Transverse colon (tissue), 4 donors: ENCODE measurements at regions not wholly inside any gene's neighbourhood (a gene's known extent, or its start where the extent isn't known, plus 50 kb on each side); places are given as distances from the start of the nearest gene placed in this dataset.

ENCODE experiments used
- DNase-seq: peaks from one replicate; pipeline ENCODE4 v3.0.0-alpha.2; 2019
- H3K27ac ChIP-seq, 4 donors: fragments of 200-600 bp; sonication (generic); 2 replicates each; pipeline ENCODE4 v1.5.1; 2016 to 2018; ENCODE audit warnings: inconsistent platforms in 4 of 4
- H3K27me3 ChIP-seq: fragments of 200-600 bp; sonication (generic); 2 replicates; pipeline ENCODE4 v1.5.1; 2017; ENCODE audit warnings: inconsistent platforms
- H3K36me3 ChIP-seq, 4 donors: fragments of 200-600 bp; sonication (generic); 2 replicates each; pipeline ENCODE4 v1.5.1; 2017 to 2019; ENCODE audit warnings: inconsistent platforms in 4 of 4
- H3K4me1 ChIP-seq, 4 donors: fragments of 200-600 bp; sonication (generic); 2 replicates each; pipeline ENCODE4 v1.5.1; 2017 to 2020; ENCODE audit warnings: inconsistent platforms in 4 of 4
- H3K4me3 ChIP-seq, 4 donors: fragments of 200-600 bp; sonication (generic); 1 replicate in 1 of 4; 2 replicates in 3 of 4; pipeline versions ENCODE4 v1.5.1 to v1.6.1; 2017 to 2019; ENCODE audit warnings: inconsistent platforms in 4 of 4
- H3K9me3 ChIP-seq, 2 donors: fragments of 200-600 bp; sonication (generic); 2 replicates each; pipeline ENCODE4 v1.5.1; 2017 to 2019; ENCODE audit warnings: inconsistent platforms in 2 of 2
- EP300 ChIP-seq: sonication (generic); formaldehyde crosslinking; IDR thresholded peaks from one replicate; pipeline ENCODE4 v1.6.1; 2017; ENCODE audit warnings: antibody characterized with exemption, low read depth
- POLR2A ChIP-seq: fragments of 450-650 bp; IDR thresholded peaks from one replicate; pipeline ENCODE4 v1.6.1; 2016; ENCODE audit warnings: antibody characterized with exemption, mild to moderate bottlenecking, moderate library complexity
- POLR2AphosphoS5 ChIP-seq, 3 donors: sonication (generic); formaldehyde crosslinking; IDR thresholded peaks; one replicate each; pipeline ENCODE4 v1.6.1; 2016; ENCODE audit warnings: antibody characterized with exemption in 3 of 3
- WGBS, 2 donors: methylation state at CpG; one replicate each; pipeline ENCODE4 v1.1.5; 2018; ENCODE audit warnings: low coverage in 1 of 2; 5-methylcytosine and 5-hydroxymethylcytosine counted together
- in situ Hi-C, 4 donors: fragments of 200-750 bp; cut with MboI; loops; one replicate each; pipeline versions ENCODE4 v1.15.0 to v1.15.1; 2017; ENCODE audit warnings: low sequenced_read_pairs in 3 of 4, low pct_ligation_motif_present in 1 of 4, low pct_unique_long_range_greater_than_20kb in 1 of 4
- intact Hi-C: fragments of 100-400 bp; cut with DNase I; formaldehyde crosslinking; loops from one replicate; pipeline ENCODE4 v1.15.1; 2023; ENCODE audit warnings: low total_unique reads
- TF ChIP-seq, protein P1 (sequence below), 5 experiments: fragments of 200-600 bp in 3 of 5; fragments of 450-650 bp in 2 of 5; sonication (generic) in 3 of 5; IDR thresholded peaks; 1 replicate in 2 of 5; 2 replicates in 3 of 5; pipeline ENCODE4 v1.5.1; 2016 to 2017; ENCODE audit warnings: antibody characterized with exemption in 5 of 5, inconsistent platforms in 3 of 5, mild to moderate bottlenecking in 2 of 5, moderate library complexity in 1 of 5

DNA sequence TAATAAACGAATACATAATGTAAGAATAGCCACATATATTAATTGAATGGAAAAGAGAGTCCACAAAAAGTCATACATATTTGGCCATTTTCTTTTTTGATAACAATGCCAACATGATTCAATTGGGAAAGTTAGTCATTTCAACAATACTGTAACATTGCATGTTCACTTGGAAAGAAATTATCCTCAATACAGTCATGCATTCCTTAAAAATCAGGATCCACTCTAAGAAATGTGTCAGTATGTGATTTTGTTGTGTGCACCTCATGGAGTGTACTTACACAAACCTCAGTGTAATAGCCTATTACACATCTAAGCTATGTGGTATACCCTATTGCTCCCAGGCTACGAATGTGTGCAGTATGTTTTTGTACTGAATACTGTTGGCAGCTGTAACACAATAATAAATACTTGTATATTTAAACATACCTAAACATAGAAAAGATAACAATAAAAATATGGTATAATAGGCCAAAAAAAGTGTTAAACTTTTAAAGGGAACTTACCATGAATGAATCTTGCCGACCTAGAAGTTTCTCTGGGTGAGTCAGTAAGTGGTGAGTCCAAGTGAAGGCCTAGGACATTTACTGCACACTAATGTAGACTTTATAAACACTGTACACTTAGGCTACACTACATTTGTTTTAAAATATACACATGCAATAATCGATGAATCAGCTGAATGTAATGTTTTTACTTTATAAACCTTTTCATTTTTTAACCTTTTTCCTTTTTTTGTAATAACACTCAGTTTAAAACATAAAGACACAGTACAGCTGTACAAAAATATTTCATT, 806.8 kb downstream of the PCDH18 start:
- Histone ChIP-seq H3K27me3 (no peaks in the 10 kb centered on the region), H3K4me3 (no peak overlapping the region), H3K9me3 (no peaks in the 10 kb centered on the region), H3K27ac (no peak overlapping the region), H3K36me3 (no peaks in the 10 kb centered on the region), H3K4me1 (no peaks in the 10 kb centered on the region)
- in situ Hi-C loops (no loop called here), intact Hi-C loops (no loop called here)
- DNase-seq, result no peak
- TF ChIP-seq POLR2AphosphoS5 (IDR thresholded peaks at IDR 0.05), result no peak
- WGBS, 2 donors, result 67 to 68% methylated on average over 4 of the region's 4 CpGs

DNA sequence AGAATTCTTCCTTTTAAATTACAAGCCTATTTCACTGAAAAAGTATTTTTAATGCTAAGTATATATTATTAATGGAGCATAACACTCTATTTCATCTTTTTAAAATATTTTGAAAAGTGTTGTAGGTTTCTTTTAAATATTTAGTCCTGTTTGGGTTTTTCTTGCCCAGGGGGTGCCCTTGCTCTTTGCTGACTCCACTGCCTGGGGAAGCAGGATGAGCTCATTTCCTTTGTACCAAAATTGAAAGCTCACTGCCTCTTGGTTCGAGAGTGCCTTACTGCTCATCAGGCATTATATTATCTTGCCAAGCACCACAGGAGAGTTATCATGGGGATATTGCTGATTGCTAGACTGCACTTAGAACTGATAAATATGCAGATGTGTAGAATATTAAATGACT, 819.2 kb downstream of the PCDH18 start:
- H3K27ac ChIP-seq, result no peak overlapping the region
- no peak for DNase-seq
- H3K27me3 ChIP-seq, result no peaks in the 10 kb centered on the region
- H3K9me3 ChIP-seq, result no peaks in the 10 kb centered on the region
- H3K36me3 ChIP-seq, result no peaks in the 10 kb centered on the region
- 13 to 50% methylated on average over 1 of the region's 1 CpG for WGBS, 2 donors
- intact Hi-C loops (no loop called here), in situ Hi-C loops (no loop called here)
- H3K4me3 ChIP-seq, result no peak overlapping the region
- TF ChIP-seq, protein P1, sequence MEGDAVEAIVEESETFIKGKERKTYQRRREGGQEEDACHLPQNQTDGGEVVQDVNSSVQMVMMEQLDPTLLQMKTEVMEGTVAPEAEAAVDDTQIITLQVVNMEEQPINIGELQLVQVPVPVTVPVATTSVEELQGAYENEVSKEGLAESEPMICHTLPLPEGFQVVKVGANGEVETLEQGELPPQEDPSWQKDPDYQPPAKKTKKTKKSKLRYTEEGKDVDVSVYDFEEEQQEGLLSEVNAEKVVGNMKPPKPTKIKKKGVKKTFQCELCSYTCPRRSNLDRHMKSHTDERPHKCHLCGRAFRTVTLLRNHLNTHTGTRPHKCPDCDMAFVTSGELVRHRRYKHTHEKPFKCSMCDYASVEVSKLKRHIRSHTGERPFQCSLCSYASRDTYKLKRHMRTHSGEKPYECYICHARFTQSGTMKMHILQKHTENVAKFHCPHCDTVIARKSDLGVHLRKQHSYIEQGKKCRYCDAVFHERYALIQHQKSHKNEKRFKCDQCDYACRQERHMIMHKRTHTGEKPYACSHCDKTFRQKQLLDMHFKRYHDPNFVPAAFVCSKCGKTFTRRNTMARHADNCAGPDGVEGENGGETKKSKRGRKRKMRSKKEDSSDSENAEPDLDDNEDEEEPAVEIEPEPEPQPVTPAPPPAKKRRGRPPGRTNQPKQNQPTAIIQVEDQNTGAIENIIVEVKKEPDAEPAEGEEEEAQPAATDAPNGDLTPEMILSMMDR (IDR thresholded peaks at IDR 0.05), result no peak
- no peak for TF ChIP-seq EP300
- TF ChIP-seq POLR2A, result no peak
- TF ChIP-seq POLR2AphosphoS5 (IDR thresholded peaks at IDR 0.05), result no peak
- no peaks in the 10 kb centered on the region for H3K4me1 ChIP-seq

DNA sequence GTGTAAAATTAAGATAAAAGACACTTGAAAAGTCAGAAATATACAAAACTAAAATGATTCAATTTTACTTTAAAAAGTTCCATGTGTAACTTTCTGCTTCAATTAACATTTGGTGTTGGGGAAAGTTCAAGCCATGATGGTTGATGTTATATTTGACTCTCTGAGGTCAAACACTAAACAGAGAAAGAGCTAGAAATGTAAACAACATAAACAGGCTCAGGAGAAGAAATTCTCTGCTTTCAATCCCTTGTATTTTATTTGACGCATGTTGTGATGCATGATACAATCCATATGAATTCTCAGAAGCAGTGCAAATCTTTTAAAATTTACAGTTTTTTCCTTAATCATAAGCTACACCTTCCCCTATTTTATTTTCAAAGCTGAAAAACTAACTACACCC, 822.4 kb downstream of the PCDH18 start:
- TF ChIP-seq POLR2AphosphoS5 (IDR thresholded peaks at IDR 0.05), result peak in 1 of 3 donors; percentile 14
- TF ChIP-seq EP300, result no peak
- TF ChIP-seq, protein P1 (IDR thresholded peaks at IDR 0.05), result no peak
- no peak for TF ChIP-seq POLR2A
- H3K27ac ChIP-seq, result no peak overlapping the region

DNA sequence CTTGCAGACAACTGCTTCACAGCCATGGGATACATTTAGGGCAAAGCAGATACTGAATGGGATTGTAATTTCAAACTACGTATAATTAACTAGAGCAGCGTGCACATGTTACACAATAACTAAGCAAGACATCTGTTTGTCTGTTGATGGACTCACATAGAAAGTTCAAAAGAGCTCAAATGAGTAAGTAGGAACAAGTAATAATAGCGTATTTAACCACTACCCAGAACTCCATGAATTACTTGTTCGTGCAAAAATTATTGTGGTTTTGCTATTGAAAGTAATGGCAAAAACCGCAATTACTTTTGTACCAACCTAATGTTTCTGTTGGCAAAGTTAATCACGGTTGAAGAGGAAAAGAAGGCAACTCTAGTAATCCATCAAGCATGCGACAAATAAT, 825.4 kb downstream of the PCDH18 start:
- Histone ChIP-seq H3K4me3 (no peak overlapping the region), H3K4me1 (no peaks in the 10 kb centered on the region), H3K27ac (no peak overlapping the region), H3K36me3 (no peaks in the 10 kb centered on the region), H3K27me3 (no peaks in the 10 kb centered on the region), H3K9me3 (no peaks in the 10 kb centered on the region)
- in situ Hi-C loops (no loop called here), intact Hi-C loops (no loop called here)
- 90 to 91% methylated on average over 7 of the region's 7 CpGs for WGBS, 2 donors
- TF ChIP-seq POLR2AphosphoS5 (IDR thresholded peaks at IDR 0.05) (no peak), POLR2A (no peak), EP300 (no peak)
- TF ChIP-seq, protein P1 (IDR thresholded peaks at IDR 0.05), result no peak
- DNase-seq, result no peak

More for the DNA sequence above, 822.4 kb downstream of the PCDH18 start:
- H3K4me1 ChIP-seq, result no peaks in the 10 kb centered on the region
- in situ Hi-C loops, result no loop called here
- DNase-seq, result no peak
- intact Hi-C loops, result no loop called here
- no peaks in the 10 kb centered on the region for H3K36me3 ChIP-seq
- H3K4me3 ChIP-seq, result no peak overlapping the region
- WGBS, 2 donors, result 50 to 64% methylated on average over 1 of the region's 1 CpG
- H3K9me3 ChIP-seq, result no peaks in the 10 kb centered on the region
- no peaks in the 10 kb centered on the region for H3K27me3 ChIP-seq

DNA sequence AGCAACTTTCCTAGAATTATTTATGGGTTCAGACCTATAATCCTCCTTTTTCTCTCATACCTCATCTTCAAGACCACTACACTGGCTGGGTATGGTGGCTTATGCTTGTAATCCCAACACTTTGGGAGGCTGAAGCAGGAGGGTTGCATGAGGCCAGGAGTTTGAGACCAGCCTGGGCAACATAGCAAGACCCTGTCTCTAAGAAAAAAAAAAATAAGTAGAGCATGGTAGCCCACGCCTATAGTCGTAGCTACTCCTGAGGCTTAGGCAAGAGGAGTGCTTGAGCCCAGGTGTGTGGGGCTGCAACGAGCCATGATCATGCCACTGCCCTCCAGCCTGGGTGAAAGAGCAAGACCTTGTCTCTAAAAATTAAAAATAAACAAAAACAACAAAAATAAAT, 832.4 kb downstream of the PCDH18 start:
- Histone ChIP-seq H3K36me3 (no peaks in the 10 kb centered on the region), H3K27me3 (no peaks in the 10 kb centered on the region), H3K4me3 (no peak overlapping the region), H3K9me3 (no peaks in the 10 kb centered on the region), H3K4me1 (peaks cover 0 to 4% (median 2%) of the 10 kb centered on the region in 4 donors), H3K27ac (no peak overlapping the region)
- in situ Hi-C loops, result no loop called here
- 81 to 90% methylated on average over 1 to 3 of the region's 3 CpGs for WGBS, 2 donors
- no peak for TF ChIP-seq POLR2AphosphoS5 (IDR thresholded peaks at IDR 0.05)
- no peak for TF ChIP-seq EP300
- TF ChIP-seq, protein P1 (IDR thresholded peaks at IDR 0.05), result no peak
- TF ChIP-seq POLR2A, result no peak
- DNase-seq, result no peak
- intact Hi-C loops, result no loop called here
